WTC11 (cell line): ENCODE measurements at regions not wholly inside any gene's neighbourhood (a gene's known extent, or its start where the extent isn't known, plus 50 kb on each side); places are given as distances from the start of the nearest gene placed in this dataset.

Source experiments
- ATAC-seq: fragments of 200-7000 bp; cut with Tn5 transposase; 2 replicates; pipeline ENCODE4 v1.10.0; 2021; ENCODE audit warnings: mild to moderate bottlenecking, moderate library complexity
- CTCF ChIA-PET: fragments of 300-600 bp; sonication (Branson Sonifier 250); formaldehyde crosslinking; loops from one replicate; lab custom pipeline; 2021; ENCODE audit warnings: antibody characterized with exemption; lab: Charles Lee
- POLR2A ChIA-PET: fragments of 350-600 bp; sonication (Branson Sonifier 250); formaldehyde crosslinking; loops from one replicate; lab custom pipeline; 2021; ENCODE audit warnings: antibody characterized with exemption; lab: Charles Lee
- DNase-seq: peaks from one replicate; pipeline ENCODE4 v3.0.0; 2021; ENCODE audit warnings: low spot score
- H3K27ac Mint-ChIP-seq: 2 replicates; pipeline ENCODE4 v1.8.0; 2021; ENCODE audit warnings: mixed read lengths
- H3K27me3 Mint-ChIP-seq: 2 replicates; pipeline ENCODE4 v1.8.0; 2021; ENCODE audit warnings: low read depth, mild to moderate bottlenecking, moderate library complexity, mixed read lengths
- H3K36me3 Mint-ChIP-seq: 2 replicates; pipeline ENCODE4 v1.8.0; 2021; ENCODE audit warnings: mixed read lengths
- H3K4me1 Mint-ChIP-seq: 2 replicates; pipeline ENCODE4 v1.8.0; 2022; ENCODE audit warnings: mixed read lengths
- H3K4me3 Mint-ChIP-seq: 2 replicates; pipeline ENCODE4 v1.8.0; 2021; ENCODE audit warnings: mild to moderate bottlenecking, moderate library complexity, mixed read lengths
- H3K9me3 Mint-ChIP-seq: 2 replicates; pipeline ENCODE4 v1.8.0; 2021; ENCODE audit warnings: mixed read lengths
- ATF1 ChIP-seq: sonication (generic); formaldehyde crosslinking; IDR thresholded peaks from 2 replicates; pipeline ENCODE4 v1.8.1; 2023; ENCODE audit warnings: mild to moderate bottlenecking, moderate library complexity, missing genetic modification reagents
- CREM ChIP-seq: sonication (generic); formaldehyde crosslinking; IDR thresholded peaks from 2 replicates; pipeline ENCODE4 v1.8.1; 2022; ENCODE audit warnings: mild to moderate bottlenecking, missing genetic modification reagents, moderate library complexity
- EMX1 ChIP-seq: fragments of 250-450 bp; sonication (Bioruptor Pico); IDR thresholded peaks from 2 replicates; pipeline ENCODE4 v1.8.0; 2021; ENCODE audit warnings: mild to moderate bottlenecking
- GTF2I ChIP-seq: fragments of 250-450 bp; sonication (Bioruptor Pico); conservative IDR thresholded peaks from 2 replicates; pipeline ENCODE4 v1.4.0; 2021; ENCODE audit warnings: mild to moderate bottlenecking
- JAZF1 ChIP-seq: fragments of 250-450 bp; sonication (Bioruptor Pico); IDR thresholded peaks from 2 replicates; pipeline ENCODE4 v1.9.0; 2021; ENCODE audit warnings: moderate library complexity, mild to moderate bottlenecking, inconsistent platforms
- JUN ChIP-seq: sonication (generic); formaldehyde crosslinking; IDR thresholded peaks from 2 replicates; pipeline ENCODE4 v1.8.0; 2023; ENCODE audit warnings: mild to moderate bottlenecking, missing genetic modification reagents
- KAT7 ChIP-seq: sonication (generic); formaldehyde crosslinking; IDR thresholded peaks from 2 replicates; pipeline ENCODE4 v1.8.1; 2023; ENCODE audit warnings: missing genetic modification reagents, mild to moderate bottlenecking, borderline replicate concordance
- NFYB ChIP-seq: sonication (generic); formaldehyde crosslinking; conservative IDR thresholded peaks from 2 replicates; pipeline ENCODE4 v1.8.0; 2022; ENCODE audit warnings: low read depth, missing genetic modification reagents
- NR3C1 ChIP-seq: sonication (generic); formaldehyde crosslinking; conservative IDR thresholded peaks from 2 replicates; pipeline ENCODE4 v1.8.1; 2023; ENCODE audit warnings: low read depth, mild to moderate bottlenecking, missing genetic modification reagents
- RELA ChIP-seq: sonication (generic); formaldehyde crosslinking; IDR thresholded peaks from 2 replicates; pipeline ENCODE4 v1.8.1; 2022; ENCODE audit warnings: missing genetic modification reagents, mild to moderate bottlenecking, borderline replicate concordance
- ZNF121 ChIP-seq: sonication (generic); formaldehyde crosslinking; IDR thresholded peaks from 2 replicates; pipeline ENCODE4 v1.8.0; 2023; ENCODE audit warnings: missing genetic modification reagents
- ZNF396 ChIP-seq: fragments of 250-450 bp; sonication (Bioruptor Pico); IDR thresholded peaks from 2 replicates; pipeline ENCODE4 v1.8.0; 2021; ENCODE audit warnings: mild to moderate bottlenecking, moderate library complexity, borderline replicate concordance
- ZNF671 ChIP-seq: fragments of 250-450 bp; sonication (Bioruptor Pico); IDR thresholded peaks from 2 replicates; pipeline ENCODE4 v1.8.0; 2021; ENCODE audit warnings: mild to moderate bottlenecking
- TF ChIP-seq, protein P1 (sequence below): sonication (generic); formaldehyde crosslinking; IDR thresholded peaks from 2 replicates; pipeline ENCODE4 v1.8.1; 2023; ENCODE audit warnings: mild to moderate bottlenecking, missing genetic modification reagents
- TF ChIP-seq, protein P2 (sequence below): sonication (generic); formaldehyde crosslinking; conservative IDR thresholded peaks from 2 replicates; pipeline ENCODE4 v1.8.1; 2023; ENCODE audit warnings: mild to moderate bottlenecking, low read depth, missing genetic modification reagents, moderate library complexity
- TF ChIP-seq, protein P3 (sequence below): fragments of 200-600 bp; IDR thresholded peaks from 2 replicates; pipeline ENCODE4 v1.8.0; 2022; ENCODE audit warnings: antibody characterized with exemption
- TF ChIP-seq, protein P4 (sequence below): fragments of 250-450 bp; sonication (Bioruptor Pico); IDR thresholded peaks from 2 replicates; pipeline ENCODE4 v1.9.0; 2021; ENCODE audit warnings: mild to moderate bottlenecking, borderline replicate concordance
- TF ChIP-seq, protein P5 (sequence below): sonication (generic); formaldehyde crosslinking; IDR thresholded peaks from 2 replicates; pipeline ENCODE4 v1.8.1; 2022; ENCODE audit warnings: mild to moderate bottlenecking, missing genetic modification reagents, moderate library complexity, borderline replicate concordance

DNA sequence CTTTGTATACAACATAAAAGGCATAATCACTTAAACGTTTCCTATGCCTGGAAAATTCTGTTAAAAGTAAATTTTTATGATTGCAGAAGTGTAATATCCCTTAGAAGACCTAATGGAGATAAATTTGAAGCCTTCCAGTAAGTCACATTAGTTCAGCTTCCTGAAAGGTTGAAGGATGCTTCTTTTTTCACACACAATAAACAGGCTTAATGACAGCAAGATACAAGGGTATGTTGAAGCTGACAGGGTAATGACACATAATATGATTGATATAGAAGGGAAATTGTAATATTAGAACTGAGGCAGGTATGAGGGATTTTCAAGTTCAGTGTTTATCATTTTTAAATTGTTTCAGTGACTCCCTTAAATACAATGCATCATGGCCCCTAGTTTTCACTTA is 161.8 kb upstream of the NAALADL2 start (continued):
- TF ChIP-seq, protein P1, sequence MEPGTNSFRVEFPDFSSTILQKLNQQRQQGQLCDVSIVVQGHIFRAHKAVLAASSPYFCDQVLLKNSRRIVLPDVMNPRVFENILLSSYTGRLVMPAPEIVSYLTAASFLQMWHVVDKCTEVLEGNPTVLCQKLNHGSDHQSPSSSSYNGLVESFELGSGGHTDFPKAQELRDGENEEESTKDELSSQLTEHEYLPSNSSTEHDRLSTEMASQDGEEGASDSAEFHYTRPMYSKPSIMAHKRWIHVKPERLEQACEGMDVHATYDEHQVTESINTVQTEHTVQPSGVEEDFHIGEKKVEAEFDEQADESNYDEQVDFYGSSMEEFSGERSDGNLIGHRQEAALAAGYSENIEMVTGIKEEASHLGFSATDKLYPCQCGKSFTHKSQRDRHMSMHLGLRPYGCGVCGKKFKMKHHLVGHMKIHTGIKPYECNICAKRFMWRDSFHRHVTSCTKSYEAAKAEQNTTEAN (CRISPR knock-in tag): no peak
- TF ChIP-seq RELA (CRISPR knock-in tag): no peak
- TF ChIP-seq, protein P2, sequence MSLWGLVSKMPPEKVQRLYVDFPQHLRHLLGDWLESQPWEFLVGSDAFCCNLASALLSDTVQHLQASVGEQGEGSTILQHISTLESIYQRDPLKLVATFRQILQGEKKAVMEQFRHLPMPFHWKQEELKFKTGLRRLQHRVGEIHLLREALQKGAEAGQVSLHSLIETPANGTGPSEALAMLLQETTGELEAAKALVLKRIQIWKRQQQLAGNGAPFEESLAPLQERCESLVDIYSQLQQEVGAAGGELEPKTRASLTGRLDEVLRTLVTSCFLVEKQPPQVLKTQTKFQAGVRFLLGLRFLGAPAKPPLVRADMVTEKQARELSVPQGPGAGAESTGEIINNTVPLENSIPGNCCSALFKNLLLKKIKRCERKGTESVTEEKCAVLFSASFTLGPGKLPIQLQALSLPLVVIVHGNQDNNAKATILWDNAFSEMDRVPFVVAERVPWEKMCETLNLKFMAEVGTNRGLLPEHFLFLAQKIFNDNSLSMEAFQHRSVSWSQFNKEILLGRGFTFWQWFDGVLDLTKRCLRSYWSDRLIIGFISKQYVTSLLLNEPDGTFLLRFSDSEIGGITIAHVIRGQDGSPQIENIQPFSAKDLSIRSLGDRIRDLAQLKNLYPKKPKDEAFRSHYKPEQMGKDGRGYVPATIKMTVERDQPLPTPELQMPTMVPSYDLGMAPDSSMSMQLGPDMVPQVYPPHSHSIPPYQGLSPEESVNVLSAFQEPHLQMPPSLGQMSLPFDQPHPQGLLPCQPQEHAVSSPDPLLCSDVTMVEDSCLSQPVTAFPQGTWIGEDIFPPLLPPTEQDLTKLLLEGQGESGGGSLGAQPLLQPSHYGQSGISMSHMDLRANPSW (CRISPR knock-in tag): no peak
- TF ChIP-seq, protein P3, sequence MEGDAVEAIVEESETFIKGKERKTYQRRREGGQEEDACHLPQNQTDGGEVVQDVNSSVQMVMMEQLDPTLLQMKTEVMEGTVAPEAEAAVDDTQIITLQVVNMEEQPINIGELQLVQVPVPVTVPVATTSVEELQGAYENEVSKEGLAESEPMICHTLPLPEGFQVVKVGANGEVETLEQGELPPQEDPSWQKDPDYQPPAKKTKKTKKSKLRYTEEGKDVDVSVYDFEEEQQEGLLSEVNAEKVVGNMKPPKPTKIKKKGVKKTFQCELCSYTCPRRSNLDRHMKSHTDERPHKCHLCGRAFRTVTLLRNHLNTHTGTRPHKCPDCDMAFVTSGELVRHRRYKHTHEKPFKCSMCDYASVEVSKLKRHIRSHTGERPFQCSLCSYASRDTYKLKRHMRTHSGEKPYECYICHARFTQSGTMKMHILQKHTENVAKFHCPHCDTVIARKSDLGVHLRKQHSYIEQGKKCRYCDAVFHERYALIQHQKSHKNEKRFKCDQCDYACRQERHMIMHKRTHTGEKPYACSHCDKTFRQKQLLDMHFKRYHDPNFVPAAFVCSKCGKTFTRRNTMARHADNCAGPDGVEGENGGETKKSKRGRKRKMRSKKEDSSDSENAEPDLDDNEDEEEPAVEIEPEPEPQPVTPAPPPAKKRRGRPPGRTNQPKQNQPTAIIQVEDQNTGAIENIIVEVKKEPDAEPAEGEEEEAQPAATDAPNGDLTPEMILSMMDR: no peak
- TF ChIP-seq, protein P4, sequence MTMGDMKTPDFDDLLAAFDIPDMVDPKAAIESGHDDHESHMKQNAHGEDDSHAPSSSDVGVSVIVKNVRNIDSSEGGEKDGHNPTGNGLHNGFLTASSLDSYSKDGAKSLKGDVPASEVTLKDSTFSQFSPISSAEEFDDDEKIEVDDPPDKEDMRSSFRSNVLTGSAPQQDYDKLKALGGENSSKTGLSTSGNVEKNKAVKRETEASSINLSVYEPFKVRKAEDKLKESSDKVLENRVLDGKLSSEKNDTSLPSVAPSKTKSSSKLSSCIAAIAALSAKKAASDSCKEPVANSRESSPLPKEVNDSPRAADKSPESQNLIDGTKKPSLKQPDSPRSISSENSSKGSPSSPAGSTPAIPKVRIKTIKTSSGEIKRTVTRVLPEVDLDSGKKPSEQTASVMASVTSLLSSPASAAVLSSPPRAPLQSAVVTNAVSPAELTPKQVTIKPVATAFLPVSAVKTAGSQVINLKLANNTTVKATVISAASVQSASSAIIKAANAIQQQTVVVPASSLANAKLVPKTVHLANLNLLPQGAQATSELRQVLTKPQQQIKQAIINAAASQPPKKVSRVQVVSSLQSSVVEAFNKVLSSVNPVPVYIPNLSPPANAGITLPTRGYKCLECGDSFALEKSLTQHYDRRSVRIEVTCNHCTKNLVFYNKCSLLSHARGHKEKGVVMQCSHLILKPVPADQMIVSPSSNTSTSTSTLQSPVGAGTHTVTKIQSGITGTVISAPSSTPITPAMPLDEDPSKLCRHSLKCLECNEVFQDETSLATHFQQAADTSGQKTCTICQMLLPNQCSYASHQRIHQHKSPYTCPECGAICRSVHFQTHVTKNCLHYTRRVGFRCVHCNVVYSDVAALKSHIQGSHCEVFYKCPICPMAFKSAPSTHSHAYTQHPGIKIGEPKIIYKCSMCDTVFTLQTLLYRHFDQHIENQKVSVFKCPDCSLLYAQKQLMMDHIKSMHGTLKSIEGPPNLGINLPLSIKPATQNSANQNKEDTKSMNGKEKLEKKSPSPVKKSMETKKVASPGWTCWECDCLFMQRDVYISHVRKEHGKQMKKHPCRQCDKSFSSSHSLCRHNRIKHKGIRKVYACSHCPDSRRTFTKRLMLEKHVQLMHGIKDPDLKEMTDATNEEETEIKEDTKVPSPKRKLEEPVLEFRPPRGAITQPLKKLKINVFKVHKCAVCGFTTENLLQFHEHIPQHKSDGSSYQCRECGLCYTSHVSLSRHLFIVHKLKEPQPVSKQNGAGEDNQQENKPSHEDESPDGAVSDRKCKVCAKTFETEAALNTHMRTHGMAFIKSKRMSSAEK: no peak
- no peak for TF ChIP-seq JAZF1 (CRISPR knock-in tag)
- TF ChIP-seq NR3C1 (CRISPR knock-in tag): no peak
- no peak for TF ChIP-seq EMX1 (CRISPR knock-in tag)
- TF ChIP-seq ZNF671 (CRISPR knock-in tag): no peak
- TF ChIP-seq CREM: no peak
- TF ChIP-seq ZNF121 (CRISPR knock-in tag): no peak
- no peak for TF ChIP-seq KAT7 (CRISPR knock-in tag)

DNA sequence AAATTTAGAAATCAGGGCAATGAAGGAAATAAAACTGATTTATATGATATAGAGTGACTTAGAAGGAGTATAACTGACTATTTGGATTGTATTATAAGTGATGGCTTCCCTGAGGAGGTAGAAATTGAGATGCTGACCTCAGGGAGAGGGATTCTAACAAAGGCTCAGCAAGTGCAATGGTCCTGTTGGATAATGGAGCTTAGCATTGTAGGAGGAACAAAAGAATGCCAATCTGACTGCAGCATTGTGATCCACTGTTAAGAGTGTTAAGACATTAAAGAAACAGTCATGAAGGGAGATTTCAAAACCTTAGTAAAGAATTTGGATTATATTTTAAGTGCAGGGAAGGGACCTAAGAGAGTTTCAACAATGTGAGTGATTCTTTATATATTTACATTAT is 158.4 kb upstream of the NAALADL2 start:
- peaks cover 3% of the 10 kb centered on the region; the same call in 1 of the 2 replicates for H3K4me1 Mint-ChIP-seq
- ChIA-PET POLR2A (no interaction called here), CTCF (no interaction called here)
- H3K4me3 Mint-ChIP-seq: no peak overlapping the region
- ATAC-seq (peak; percentile 77), DNase-seq (no peak)
- no peaks in the 10 kb centered on the region for H3K36me3 Mint-ChIP-seq
- peaks cover 1% of the 10 kb centered on the region for H3K9me3 Mint-ChIP-seq
- no peaks in the 10 kb centered on the region for H3K27me3 Mint-ChIP-seq
- TF ChIP-seq GTF2I (CRISPR knock-in tag) (no peak), JUN (CRISPR knock-in tag) (no peak)
- H3K27ac Mint-ChIP-seq: 0 out of 2 replicates have a peak overlapping the region, but pooled peaks have one; percentile 45

DNA sequence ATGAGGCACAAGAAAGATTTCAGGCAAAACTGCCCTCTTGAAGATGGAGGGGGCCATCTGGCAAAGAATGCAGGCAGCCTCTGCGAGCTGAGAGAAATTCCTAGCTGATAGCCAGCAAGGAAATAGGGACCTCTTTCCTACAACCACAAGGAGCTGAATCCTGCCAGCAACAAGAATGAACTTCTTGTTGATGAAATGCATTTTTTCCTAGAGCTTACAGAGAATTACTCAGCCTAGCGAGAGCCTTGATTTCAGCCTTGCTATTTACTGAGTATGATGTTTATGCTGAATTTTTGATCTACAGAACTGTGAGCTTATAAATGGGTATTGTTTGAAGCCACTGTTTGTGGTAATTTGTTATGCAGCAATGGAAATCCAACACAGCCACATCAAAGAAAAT is 148.5 kb upstream of the NAALADL2 start:
- DNase-seq (no peak), ATAC-seq (peak; percentile 34; the same call in 1 of the 2 replicates)
- CTCF ChIA-PET: no interaction called here
- no peaks in the 10 kb centered on the region for H3K27me3 Mint-ChIP-seq
- no peak overlapping the region for H3K4me3 Mint-ChIP-seq
- H3K27ac Mint-ChIP-seq: no peak overlapping the region
- no peaks in the 10 kb centered on the region for H3K4me1 Mint-ChIP-seq
- peaks cover 16% of the 10 kb centered on the region for H3K9me3 Mint-ChIP-seq
- H3K36me3 Mint-ChIP-seq: peaks cover 9% of the 10 kb centered on the region
- POLR2A ChIA-PET: no interaction called here
- TF ChIP-seq ZNF396 (CRISPR knock-in tag): no peak
- TF ChIP-seq ZNF121 (CRISPR knock-in tag): no peak
- no peak for TF ChIP-seq ATF1 (CRISPR knock-in tag)
- TF ChIP-seq, protein P1 (CRISPR knock-in tag): no peak
- TF ChIP-seq, protein P5, sequence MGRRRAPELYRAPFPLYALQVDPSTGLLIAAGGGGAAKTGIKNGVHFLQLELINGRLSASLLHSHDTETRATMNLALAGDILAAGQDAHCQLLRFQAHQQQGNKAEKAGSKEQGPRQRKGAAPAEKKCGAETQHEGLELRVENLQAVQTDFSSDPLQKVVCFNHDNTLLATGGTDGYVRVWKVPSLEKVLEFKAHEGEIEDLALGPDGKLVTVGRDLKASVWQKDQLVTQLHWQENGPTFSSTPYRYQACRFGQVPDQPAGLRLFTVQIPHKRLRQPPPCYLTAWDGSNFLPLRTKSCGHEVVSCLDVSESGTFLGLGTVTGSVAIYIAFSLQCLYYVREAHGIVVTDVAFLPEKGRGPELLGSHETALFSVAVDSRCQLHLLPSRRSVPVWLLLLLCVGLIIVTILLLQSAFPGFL: no peak
- TF ChIP-seq, protein P3: no peak
- TF ChIP-seq NFYB (CRISPR knock-in tag): no peak
- TF ChIP-seq, all 79 proteins: peak for 0
